Adipocyte (in vitro differentiated cells): ENCODE measurements at regions not wholly inside any gene's neighbourhood (a gene's known extent, or its start where the extent isn't known, plus 50 kb on each side); places are given as distances from the start of the nearest gene placed in this dataset.
"Not testable (repeated sequence)": the region's sequence is repeated elsewhere in the genome, so short reads cannot be mapped to it uniquely, and the experiment has no call there.

Experiments used
- DNase-seq: peaks from one replicate; pipeline ENCODE4 v3.0.0-alpha.2; 2015; ENCODE audit warnings: low read depth
- H3K27me3 ChIP-seq: replicated peaks from 2 replicates; pipeline ENCODE4 v1.7.0; 2013; ENCODE audit warnings: mild to moderate bottlenecking, low read length, moderate library complexity; ENCODE audit not compliant: control insufficient read depth, insufficient read depth
- H3K36me3 ChIP-seq: 2 replicates; pipeline ENCODE4 v1.7.0; 2013; ENCODE audit warnings: low read length, mild to moderate bottlenecking, moderate library complexity; ENCODE audit not compliant: control insufficient read depth, insufficient read depth, severe bottlenecking
- H3K4me1 ChIP-seq: 2 replicates; pipeline ENCODE4 v1.7.0; 2013; ENCODE audit warnings: mild to moderate bottlenecking, low read length, moderate library complexity; ENCODE audit not compliant: control insufficient read depth, insufficient read depth
- H3K4me3 ChIP-seq: 2 replicates; pipeline ENCODE4 v1.7.0; 2013; ENCODE audit warnings: mild to moderate bottlenecking, low read length, moderate library complexity
- H3K9ac ChIP-seq: 2 replicates; pipeline ENCODE4 v1.7.0; 2013; ENCODE audit warnings: mild to moderate bottlenecking, low read length, moderate library complexity
- H3K9me3 ChIP-seq: 2 replicates; pipeline ENCODE4 v1.7.0; 2013; ENCODE audit warnings: mild to moderate bottlenecking, low read length, moderate library complexity; ENCODE audit not compliant: control insufficient read depth

DNA sequence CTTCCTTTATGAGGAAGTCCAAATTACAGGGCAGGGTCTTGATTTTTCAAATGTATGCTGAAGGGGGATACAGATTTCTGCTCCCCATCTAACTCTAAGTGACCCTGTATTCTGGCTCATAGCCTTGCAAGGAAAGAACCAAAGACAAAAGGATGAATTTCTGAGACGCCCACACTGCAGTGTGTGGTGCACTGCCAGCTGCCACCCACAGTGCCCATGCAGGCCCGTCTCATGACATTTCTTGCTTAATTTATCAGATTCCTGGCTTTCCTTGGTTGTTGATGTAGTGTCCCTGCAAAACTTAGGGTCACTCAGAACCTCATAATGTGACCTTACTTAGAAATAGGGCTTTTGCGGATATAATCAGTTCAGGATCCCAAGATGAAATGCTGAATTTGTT is 68.0 kb downstream of the CBLN4 start:
- Histone ChIP-seq H3K9ac (no peak overlapping the region), H3K4me1 (no peaks in the 10 kb centered on the region), H3K9me3 (no peaks in the 10 kb centered on the region), H3K4me3 (no peak overlapping the region), H3K36me3 (no peaks in the 10 kb centered on the region), H3K27me3 (no peaks in the 10 kb centered on the region)
- no peak for DNase-seq

DNA sequence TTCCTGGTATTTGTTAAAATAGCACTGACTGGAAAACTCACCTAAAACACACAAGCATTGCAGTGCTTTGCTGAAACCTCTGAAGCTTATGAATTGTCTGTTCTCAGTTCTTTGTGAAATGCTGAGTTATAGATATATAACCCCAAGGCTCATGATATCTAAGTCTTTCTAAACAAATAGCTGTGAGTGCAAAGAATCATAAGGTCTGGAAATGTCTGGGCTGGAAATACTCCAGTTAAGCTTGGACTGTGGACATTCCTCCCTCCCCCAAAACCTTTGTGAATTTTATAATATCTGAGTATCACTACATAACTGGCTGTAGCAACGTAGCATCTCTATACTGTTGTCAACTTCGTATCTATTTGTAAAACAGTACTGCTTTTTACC is 69.1 kb downstream of the CBLN4 start:
- no peaks in the 10 kb centered on the region for H3K9me3 ChIP-seq
- no peaks in the 10 kb centered on the region for H3K36me3 ChIP-seq
- DNase-seq: no peak
- no peak overlapping the region for H3K9ac ChIP-seq
- H3K4me3 ChIP-seq: no peak overlapping the region
- H3K4me1 ChIP-seq: no peaks in the 10 kb centered on the region
- H3K27me3 ChIP-seq: no peaks in the 10 kb centered on the region

DNA sequence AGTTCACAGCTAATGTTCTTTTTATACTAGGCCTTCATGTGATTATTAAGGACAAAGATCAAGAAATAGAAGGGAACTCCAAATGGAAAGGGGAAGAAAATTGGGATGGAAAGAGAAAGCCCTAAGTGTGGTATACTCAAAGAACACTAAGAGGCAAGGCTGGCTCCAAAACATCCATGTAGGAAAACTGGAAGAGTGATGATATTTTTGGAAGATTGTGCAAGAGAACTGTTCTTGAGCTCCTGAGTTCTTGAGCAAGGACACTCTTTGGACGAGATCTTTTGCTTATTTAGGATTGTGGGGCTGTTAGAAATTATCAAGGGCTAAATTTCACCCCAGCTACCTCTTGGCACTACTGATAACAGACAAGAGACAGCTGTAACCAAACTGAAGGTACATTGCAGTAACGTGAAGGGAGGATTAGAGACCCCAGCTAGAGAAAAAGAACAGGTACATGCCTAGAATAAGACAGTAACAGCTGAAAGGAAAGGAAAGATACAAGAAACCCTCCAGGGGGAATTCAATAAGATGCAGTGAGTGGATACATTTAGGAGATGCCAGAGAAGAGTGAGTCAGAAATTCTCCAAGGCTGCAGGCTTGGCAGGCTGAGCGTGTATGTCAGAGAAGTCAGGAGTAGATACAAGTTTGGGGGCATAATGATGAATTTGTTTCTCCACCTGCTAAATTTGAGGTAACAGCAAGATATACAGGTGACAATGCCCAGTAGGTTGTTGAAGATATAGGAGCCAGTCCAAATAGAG is 69.7 kb downstream of the CBLN4 start:
- H3K4me3 ChIP-seq: no peak overlapping the region
- no peaks in the 10 kb centered on the region for H3K4me1 ChIP-seq
- H3K9ac ChIP-seq: no peak overlapping the region
- H3K9me3 ChIP-seq: no peaks in the 10 kb centered on the region
- H3K27me3 ChIP-seq: no peaks in the 10 kb centered on the region
- H3K36me3 ChIP-seq: no peaks in the 10 kb centered on the region
- DNase-seq: no peak

DNA sequence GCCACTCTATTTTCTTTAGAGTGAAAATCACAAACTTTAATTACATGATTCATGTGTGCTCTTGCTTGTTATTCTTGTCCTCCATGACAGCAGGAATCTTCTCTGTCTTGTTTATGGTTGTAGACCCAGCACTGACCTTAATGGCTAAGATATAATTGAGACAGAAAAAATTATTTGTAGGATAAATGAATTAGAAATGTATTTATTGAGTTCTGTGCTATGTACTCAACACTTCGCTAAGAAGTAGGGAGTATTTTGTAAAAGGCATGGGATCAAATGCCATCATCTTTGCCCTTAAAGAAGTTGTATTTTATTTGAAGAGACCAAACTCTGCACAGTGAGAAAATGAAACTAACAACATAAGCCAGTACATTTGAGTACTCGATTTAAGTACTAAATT is 71.2 kb downstream of the CBLN4 start:
- Histone ChIP-seq H3K4me3 (no peak overlapping the region), H3K9me3 (no peaks in the 10 kb centered on the region), H3K9ac (no peak overlapping the region), H3K27me3 (no peaks in the 10 kb centered on the region), H3K36me3 (no peaks in the 10 kb centered on the region), H3K4me1 (no peaks in the 10 kb centered on the region)
- DNase-seq: no peak

DNA sequence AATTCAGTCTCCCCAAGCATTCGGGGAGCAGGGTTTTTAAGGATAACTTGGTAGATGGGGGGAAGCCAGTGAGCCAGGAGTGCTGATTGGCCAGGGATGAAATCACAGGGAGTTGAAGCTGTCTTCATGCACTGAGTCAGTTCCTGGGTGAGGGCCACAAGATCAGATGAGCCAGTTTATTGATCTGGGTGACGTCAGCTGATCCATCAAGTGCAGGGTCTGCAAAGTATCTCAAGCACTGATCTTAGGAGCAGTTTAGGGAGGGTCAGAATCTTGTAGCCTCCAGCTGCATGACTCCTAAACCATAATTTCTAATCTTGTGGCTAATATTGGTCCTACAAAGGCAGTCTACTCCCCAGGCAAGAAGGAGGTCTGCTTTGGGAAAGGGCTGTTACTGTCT is 74.4 kb downstream of the CBLN4 start:
- not testable (repeated sequence) for DNase-seq, H3K4me3 ChIP-seq, H3K9ac ChIP-seq, H3K36me3 ChIP-seq, H3K4me1 ChIP-seq, H3K27me3 ChIP-seq, H3K9me3 ChIP-seq

DNA sequence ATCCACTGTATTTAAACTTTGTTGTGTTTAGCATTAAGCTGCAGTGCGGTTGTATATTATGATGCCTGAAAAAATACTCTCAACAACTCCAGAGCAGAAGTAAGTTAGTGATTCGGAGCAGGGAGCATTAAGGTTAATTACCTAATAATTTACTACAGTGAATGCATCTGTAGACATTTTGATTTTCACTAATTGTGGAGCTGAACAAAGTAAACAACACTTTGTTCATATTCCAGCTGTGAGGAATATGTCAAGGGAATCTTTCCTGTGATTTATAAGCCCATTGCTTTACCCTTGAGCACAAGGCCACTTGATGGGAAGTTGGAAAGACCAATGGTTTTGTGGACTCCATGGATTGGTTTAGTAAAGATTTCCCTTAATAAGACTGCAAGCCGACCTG is 77.1 kb downstream of the CBLN4 start:
- Histone ChIP-seq H3K9ac (no peak overlapping the region), H3K4me1 (no peaks in the 10 kb centered on the region), H3K4me3 (no peak overlapping the region), H3K27me3 (no peaks in the 10 kb centered on the region), H3K9me3 (peaks cover 5% of the 10 kb centered on the region), H3K36me3 (no peaks in the 10 kb centered on the region)
- DNase-seq: no peak

DNA sequence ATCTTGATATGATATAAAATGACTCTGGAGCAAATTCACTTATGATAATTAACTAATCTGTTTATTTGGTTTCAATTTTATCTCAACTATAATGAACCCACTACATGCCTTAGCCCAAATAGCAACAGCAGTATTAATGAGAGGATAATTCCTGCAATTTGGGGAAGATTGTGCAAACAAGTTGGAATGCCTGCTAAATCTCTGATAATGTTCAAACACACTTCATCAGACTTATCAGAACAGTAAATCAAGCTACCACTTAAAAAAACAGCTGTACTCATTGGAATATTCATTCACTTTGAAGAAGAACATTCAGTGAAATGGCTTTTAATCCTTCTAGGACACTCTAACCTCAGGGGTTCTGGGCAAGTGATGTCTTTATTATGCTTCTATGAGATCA is 85.4 kb downstream of the CBLN4 start:
- Histone ChIP-seq H3K9me3 (peaks cover 12% of the 10 kb centered on the region), H3K4me1 (no peaks in the 10 kb centered on the region), H3K36me3 (no peaks in the 10 kb centered on the region), H3K27me3 (no peaks in the 10 kb centered on the region), H3K9ac (no peak overlapping the region), H3K4me3 (no peak overlapping the region)
- no peak for DNase-seq

DNA sequence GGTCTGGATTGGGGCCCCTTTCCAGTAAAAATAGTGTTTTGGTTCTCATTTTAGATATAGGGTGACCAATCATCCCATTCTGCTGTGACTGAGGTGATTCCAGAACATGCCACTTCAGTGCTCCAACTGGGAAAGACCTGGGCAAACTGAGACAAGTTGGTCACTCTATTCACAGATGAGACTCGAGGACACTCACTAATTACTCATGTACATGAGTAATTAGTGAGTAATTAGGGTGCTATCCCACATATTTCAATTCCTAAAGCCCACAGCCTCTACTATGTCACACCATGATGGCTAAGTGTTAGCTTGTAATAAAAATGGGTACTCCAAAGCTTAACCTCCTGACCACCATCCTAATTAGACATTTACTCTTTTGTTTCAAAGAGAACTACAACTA is 86.0 kb downstream of the CBLN4 start:
- no peak overlapping the region for H3K9ac ChIP-seq
- no peaks in the 10 kb centered on the region for H3K27me3 ChIP-seq
- no peaks in the 10 kb centered on the region for H3K4me1 ChIP-seq
- H3K9me3 ChIP-seq: peaks cover 11% of the 10 kb centered on the region
- no peak for DNase-seq
- H3K36me3 ChIP-seq: no peaks in the 10 kb centered on the region
- no peak overlapping the region for H3K4me3 ChIP-seq

DNA sequence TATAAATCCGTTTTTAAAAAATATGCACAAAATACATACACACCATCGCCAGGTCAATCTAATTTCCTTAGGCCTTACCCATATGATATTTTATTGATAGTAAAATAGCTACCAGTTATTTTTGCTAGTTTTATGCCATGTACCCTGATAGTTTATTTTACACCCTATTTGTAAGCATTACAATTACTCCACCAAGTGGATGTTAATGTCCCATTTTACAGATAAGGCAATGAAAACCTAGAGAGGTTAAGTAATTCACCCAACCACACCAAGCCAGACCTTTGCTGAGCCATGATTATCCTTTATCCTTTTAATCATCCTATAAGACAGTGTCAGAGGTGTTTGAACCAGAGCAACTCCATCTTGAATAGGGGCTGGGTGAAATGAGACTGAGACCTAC is 86.8 kb downstream of the CBLN4 start:
- DNase-seq: no peak
- H3K36me3 ChIP-seq: no peaks in the 10 kb centered on the region
- H3K9me3 ChIP-seq: peaks cover 11% of the 10 kb centered on the region

DNA sequence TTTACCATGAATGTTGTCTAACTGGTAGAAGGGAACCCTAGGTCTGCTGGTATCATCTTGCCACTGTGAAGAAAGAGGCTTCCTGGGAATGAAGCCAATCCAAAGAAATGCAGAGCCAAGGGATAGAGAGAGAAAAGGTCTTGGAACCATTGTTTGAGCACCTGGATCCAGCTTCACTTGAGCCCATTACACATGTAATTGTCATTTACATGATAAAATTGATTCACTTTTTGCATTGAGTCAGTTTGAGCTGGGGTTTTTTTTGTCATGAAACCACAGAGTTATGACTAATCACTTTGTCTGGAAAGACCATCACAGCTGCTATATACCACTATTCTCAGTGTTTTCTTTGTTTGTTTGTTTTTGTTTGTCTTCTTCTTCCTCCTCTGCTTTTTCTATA is 112.3 kb downstream of the CBLN4 start:
- Histone ChIP-seq H3K36me3 (no peaks in the 10 kb centered on the region), H3K9ac (no peak overlapping the region), H3K4me1 (no peaks in the 10 kb centered on the region), H3K4me3 (no peak overlapping the region), H3K9me3 (peaks cover 10% of the 10 kb centered on the region), H3K27me3 (no peaks in the 10 kb centered on the region)
- no peak for DNase-seq

More for the DNA sequence above, 86.8 kb downstream of the CBLN4 start:
- Histone ChIP-seq H3K4me1 (no peaks in the 10 kb centered on the region), H3K27me3 (no peaks in the 10 kb centered on the region), H3K4me3 (no peak overlapping the region), H3K9ac (no peak overlapping the region)

DNA sequence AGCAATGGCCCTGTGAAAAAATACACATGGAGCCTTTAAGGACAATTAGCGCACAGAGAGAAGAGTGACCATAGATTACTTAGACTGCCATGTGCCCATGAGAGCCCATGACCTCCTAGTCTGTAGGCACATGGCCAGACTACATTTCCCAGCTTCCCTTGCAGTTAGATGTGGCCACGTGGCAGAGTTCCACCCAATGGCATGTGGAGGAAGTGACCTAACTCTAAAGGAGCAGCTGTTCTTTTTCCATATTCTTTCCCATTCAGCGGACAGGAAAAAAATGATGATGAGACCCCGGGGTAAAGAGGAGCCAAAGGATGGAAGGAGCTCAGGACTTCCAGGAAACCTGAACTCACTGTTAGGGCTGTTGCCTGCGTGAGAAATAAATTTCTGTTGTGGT is 116.6 kb downstream of the CBLN4 start:
- no peaks in the 10 kb centered on the region for H3K9me3 ChIP-seq
- no peaks in the 10 kb centered on the region for H3K27me3 ChIP-seq
- DNase-seq: no peak
- H3K4me3 ChIP-seq: no peak overlapping the region
- H3K4me1 ChIP-seq: no peaks in the 10 kb centered on the region
- no peak overlapping the region for H3K9ac ChIP-seq
- no peaks in the 10 kb centered on the region for H3K36me3 ChIP-seq

DNA sequence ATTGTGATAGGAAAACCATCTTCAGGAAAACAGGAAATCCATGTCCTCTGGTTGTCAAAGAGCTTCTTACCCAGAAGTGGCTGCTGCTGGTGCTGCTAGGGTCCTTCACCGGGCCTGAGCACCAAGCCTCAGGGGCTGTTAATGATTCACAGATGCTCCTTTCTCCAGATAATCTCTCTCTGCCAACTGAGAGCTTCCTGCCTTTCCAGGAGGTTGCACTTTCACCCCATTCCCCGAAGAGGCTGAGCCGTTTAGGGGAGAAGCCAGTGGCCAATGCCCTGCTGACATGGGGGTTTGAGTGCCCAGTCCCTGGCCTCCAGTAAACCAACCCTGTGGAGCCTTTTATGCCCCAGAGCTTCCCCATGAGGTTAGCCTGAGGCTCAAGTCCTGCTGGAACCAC is 122.4 kb downstream of the CBLN4 start:
- DNase-seq: no peak
- no peak overlapping the region for H3K9ac ChIP-seq
- H3K9me3 ChIP-seq: no peaks in the 10 kb centered on the region

More for the DNA sequence above, 122.4 kb downstream of the CBLN4 start:
- Histone ChIP-seq H3K4me3 (no peak overlapping the region), H3K4me1 (no peaks in the 10 kb centered on the region), H3K36me3 (no peaks in the 10 kb centered on the region), H3K27me3 (no peaks in the 10 kb centered on the region)
